ENCODE measurements at regions not wholly inside any gene's neighbourhood (a gene's known extent, or its start where the extent isn't known, plus 50 kb on each side); places are given as distances from the start of the nearest gene placed in this dataset.

DNA sequence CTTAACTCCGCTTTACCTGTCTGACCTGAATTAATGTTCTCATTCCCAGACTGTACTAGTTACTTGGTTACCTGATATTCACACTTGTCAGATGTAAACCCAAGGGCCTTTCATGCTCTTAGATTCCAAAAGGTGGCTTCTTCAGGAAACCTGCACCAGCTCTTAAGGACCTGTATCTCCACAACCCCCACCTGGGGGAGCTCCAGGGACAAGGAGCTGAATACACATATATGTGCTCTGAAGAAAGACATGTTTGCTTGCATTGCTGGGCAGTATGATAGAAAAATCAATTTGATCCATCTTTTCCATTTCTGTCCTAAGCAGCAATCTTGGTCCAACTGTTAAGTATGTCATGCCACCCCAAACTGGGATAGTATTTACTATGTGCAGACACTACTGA is 64.8 kb upstream of the POU3F2 start:
- CTCF ChIA-PET = interaction anchor here (0.7 to 1.2 kb wide), 2 partner anchors 350 to 351 kb away, joined by 4 to 7 read pairs; no protein-coding TSS in a partner anchor

DNA sequence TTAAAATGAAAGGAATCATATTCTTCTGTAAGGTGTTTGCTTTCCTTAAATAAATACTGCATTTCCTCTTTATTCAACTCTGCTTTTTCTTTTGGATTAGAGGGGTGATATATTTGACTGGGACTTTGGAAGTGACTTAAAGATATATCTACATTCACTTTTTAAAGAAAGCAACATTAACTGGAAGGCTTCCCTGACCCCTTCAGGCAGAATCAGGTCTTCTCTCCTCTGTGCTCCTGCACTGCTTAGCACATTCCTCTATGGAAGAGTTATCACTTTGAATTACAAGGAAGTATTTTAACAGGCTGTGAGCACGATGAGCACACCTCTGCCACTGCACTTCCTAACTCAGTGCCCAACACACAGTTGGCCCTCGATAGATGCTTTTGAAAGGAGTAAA is 59.2 kb upstream of the POU3F2 start:
- ChIA-PET SMC1A (ENCODE audit: uncharacterized antibody, unreplicated experiment) (no interaction called here), CTCF (no interaction called here), RAD21 (ENCODE audit: unreplicated experiment) (no interaction called here), POLR2A (no interaction called here)
- FAIRE-seq (no peak), ATAC-seq (no peak), DNase-seq (ENCODE audit: low read depth, low spot score) (no peak)
- H3K9me3 ChIP-seq (replicated peaks; ENCODE audit: control insufficient read depth, insufficient read depth, low read length) = no peaks in the 10 kb centered on the region
- BruUV-seq (replicated peaks) = no TSS peak
- no peak overlapping the region for H3K9ac ChIP-seq (ENCODE audit: control insufficient read depth, insufficient read depth, low read length)
- H3K79me2 ChIP-seq (ENCODE audit: control insufficient read depth, insufficient read depth, low read length) = no peaks in the 10 kb centered on the region
- H2AFZ ChIP-seq (ENCODE audit: control insufficient read depth, low read depth, low read length) = no peak overlapping the region
- in situ Hi-C loops (cut with MboI) = no loop called here
- intact Hi-C loops (cut with micrococcal nuclease; ENCODE audit: unreplicated experiment) = loop anchor here (5.0 kb wide), 1 partner anchor 62 kb away; no protein-coding TSS in a partner anchor
- peaks cover 7% of the 10 kb centered on the region for H3K4me1 ChIP-seq (ENCODE audit: control insufficient read depth, insufficient read depth, low read length)
- H3K27ac ChIP-seq (ENCODE audit: control insufficient read depth, insufficient read depth) = no peak overlapping the region
- WGBS (ENCODE audit: insufficient coverage, insufficient replicate concordance, low lambda C conversion rate, missing lambda C conversion rate) = 29% methylated on average over 2 of the region's 2 CpGs
- H3K4me2 ChIP-seq (ENCODE audit: control insufficient read depth, insufficient read depth) = no peak overlapping the region
- no peak overlapping the region for H3K4me3 ChIP-seq
- H3K36me3 ChIP-seq (ENCODE audit: control insufficient read depth in 2 of 2, insufficient read depth in 2 of 2, low read length in 1 of 2) = no peaks in the 10 kb centered on the region
- H4K20me1 ChIP-seq (ENCODE audit: control insufficient read depth, insufficient read depth) = no peaks in the 10 kb centered on the region
- no peaks in the 10 kb centered on the region; a peak in 1 of 4 replicates for H3K27me3 ChIP-seq (replicated peaks in 1 of 2; ENCODE audit: control insufficient read depth in 2 of 2, insufficient read depth in 2 of 2, low read length in 1 of 2)
- no peak for TF ChIP-seq RAD51 (IDR thresholded peaks at IDR 0.05)
- no peak for TF ChIP-seq MYC (IDR thresholded peaks at IDR 0.05; ENCODE audit: insufficient read depth, insufficient read length, insufficient replicate concordance, low read length, severe bottlenecking)
- no peak for TF ChIP-seq HCFC1 (IDR thresholded peaks at IDR 0.05; ENCODE audit: low read length)
- no peak for TF ChIP-seq RAD21 (IDR thresholded peaks at IDR 0.05; ENCODE audit: insufficient read depth, low read depth, low read length)
- no peak for TF ChIP-seq KLF5 (IDR thresholded peaks at IDR 0.05; ENCODE audit: partially characterized antibody)
- TF ChIP-seq, protein P1, sequence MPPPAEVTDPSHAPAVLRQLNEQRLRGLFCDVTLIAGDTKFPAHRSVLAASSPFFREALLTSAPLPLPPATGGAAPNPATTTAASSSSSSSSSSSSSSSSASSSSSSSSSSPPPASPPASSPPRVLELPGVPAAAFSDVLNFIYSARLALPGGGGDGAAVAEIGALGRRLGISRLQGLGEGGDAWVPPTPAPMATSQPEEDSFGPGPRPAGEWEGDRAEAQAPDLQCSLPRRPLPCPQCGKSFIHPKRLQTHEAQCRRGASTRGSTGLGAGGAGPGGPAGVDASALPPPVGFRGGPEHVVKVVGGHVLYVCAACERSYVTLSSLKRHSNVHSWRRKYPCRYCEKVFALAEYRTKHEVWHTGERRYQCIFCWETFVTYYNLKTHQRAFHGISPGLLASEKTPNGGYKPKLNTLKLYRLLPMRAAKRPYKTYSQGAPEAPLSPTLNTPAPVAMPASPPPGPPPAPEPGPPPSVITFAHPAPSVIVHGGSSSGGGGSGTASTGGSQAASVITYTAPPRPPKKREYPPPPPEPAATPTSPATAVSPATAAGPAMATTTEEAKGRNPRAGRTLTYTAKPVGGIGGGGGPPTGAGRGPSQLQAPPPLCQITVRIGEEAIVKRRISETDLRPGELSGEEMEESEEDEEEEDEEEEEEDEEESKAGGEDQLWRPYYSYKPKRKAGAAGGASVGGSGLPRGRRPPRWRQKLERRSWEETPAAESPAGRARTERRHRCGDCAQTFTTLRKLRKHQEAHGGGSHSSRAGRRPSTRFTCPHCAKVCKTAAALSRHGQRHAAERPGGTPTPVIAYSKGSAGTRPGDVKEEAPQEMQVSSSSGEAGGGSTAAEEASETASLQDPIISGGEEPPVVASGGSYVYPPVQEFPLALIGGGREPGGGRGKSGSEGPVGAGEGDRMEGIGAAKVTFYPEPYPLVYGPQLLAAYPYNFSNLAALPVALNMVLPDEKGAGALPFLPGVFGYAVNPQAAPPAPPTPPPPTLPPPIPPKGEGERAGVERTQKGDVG (CRISPR knock-in tag; IDR thresholded peaks at IDR 0.05) = no peak
- TF ChIP-seq FOXK2 (IDR thresholded peaks at IDR 0.05) = no peak
- no peak for TF ChIP-seq NFYB (IDR thresholded peaks at IDR 0.05; ENCODE audit: insufficient read depth, low read depth, low read length)

More for the DNA sequence above, 64.8 kb upstream of the POU3F2 start:
- in situ Hi-C loops (cut with MboI) (no loop called here), intact Hi-C loops (cut with micrococcal nuclease; ENCODE audit: unreplicated experiment) (loop anchor here (2.0 kb wide), 1 partner anchor 77 kb away; no protein-coding TSS in a partner anchor)
- no peak for DNase-seq (ENCODE audit: low read depth, low spot score)
- ChIA-PET RAD21 (ENCODE audit: unreplicated experiment) (no interaction called here), POLR2A (no interaction called here), SMC1A (ENCODE audit: uncharacterized antibody, unreplicated experiment) (interaction anchor here (0.7 to 1.0 kb wide), 2 partner anchors 17 to 350 kb away, joined by 3 to 4 read pairs; no protein-coding TSS in a partner anchor)
- Histone ChIP-seq H3K4me1 (ENCODE audit: control insufficient read depth, insufficient read depth, low read length) (no peaks in the 10 kb centered on the region), H3K27me3 (replicated peaks in 1 of 2; ENCODE audit: control insufficient read depth in 2 of 2, insufficient read depth in 2 of 2, low read length in 1 of 2) (no peaks in the 10 kb centered on the region), H3K36me3 (ENCODE audit: control insufficient read depth in 2 of 2, insufficient read depth in 2 of 2, low read length in 1 of 2) (no peaks in the 10 kb centered on the region), H2AFZ (ENCODE audit: control insufficient read depth, low read depth, low read length) (no peak overlapping the region), H3K27ac (ENCODE audit: control insufficient read depth, insufficient read depth) (no peak overlapping the region), H3K4me3 (no peak overlapping the region), H3K4me2 (ENCODE audit: control insufficient read depth, insufficient read depth) (no peak overlapping the region), H3K79me2 (ENCODE audit: control insufficient read depth, insufficient read depth, low read length) (no peaks in the 10 kb centered on the region), H3K9ac (ENCODE audit: control insufficient read depth, insufficient read depth, low read length) (no peak overlapping the region), H4K20me1 (ENCODE audit: control insufficient read depth, insufficient read depth) (no peaks in the 10 kb centered on the region), H3K9me3 (replicated peaks; ENCODE audit: control insufficient read depth, insufficient read depth, low read length) (no peaks in the 10 kb centered on the region)
- TF ChIP-seq ZNF384 (IDR thresholded peaks at IDR 0.05; ENCODE audit: borderline replicate concordance, low read depth, low read length) (no peak), SMC3 (IDR thresholded peaks at IDR 0.05; ENCODE audit: borderline replicate concordance, low read length) (peak; percentile 31; the same call in 1 of the 2 replicates), RAD21 (IDR thresholded peaks at IDR 0.05; ENCODE audit: insufficient read depth, low read depth, low read length) (peak; percentile 41; the same call in 1 of the 2 replicates)
- TF ChIP-seq, protein P2, sequence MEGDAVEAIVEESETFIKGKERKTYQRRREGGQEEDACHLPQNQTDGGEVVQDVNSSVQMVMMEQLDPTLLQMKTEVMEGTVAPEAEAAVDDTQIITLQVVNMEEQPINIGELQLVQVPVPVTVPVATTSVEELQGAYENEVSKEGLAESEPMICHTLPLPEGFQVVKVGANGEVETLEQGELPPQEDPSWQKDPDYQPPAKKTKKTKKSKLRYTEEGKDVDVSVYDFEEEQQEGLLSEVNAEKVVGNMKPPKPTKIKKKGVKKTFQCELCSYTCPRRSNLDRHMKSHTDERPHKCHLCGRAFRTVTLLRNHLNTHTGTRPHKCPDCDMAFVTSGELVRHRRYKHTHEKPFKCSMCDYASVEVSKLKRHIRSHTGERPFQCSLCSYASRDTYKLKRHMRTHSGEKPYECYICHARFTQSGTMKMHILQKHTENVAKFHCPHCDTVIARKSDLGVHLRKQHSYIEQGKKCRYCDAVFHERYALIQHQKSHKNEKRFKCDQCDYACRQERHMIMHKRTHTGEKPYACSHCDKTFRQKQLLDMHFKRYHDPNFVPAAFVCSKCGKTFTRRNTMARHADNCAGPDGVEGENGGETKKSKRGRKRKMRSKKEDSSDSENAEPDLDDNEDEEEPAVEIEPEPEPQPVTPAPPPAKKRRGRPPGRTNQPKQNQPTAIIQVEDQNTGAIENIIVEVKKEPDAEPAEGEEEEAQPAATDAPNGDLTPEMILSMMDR (IDR thresholded peaks at IDR 0.05 in 2 of 3, conservative IDR thresholded peaks at IDR 0.05 in 1 of 3; ENCODE audit: control insufficient read depth in 2 of 3, extremely low read depth in 1 of 3, insufficient read depth in 1 of 3, low read depth in 3 of 3, low read length in 3 of 3) = peak; percentile 14 to 25 (median 25); a peak in 2 of 6 replicates
- FAIRE-seq = no peak
- no TSS peak for BruUV-seq (replicated peaks)
- 58% methylated on average over 1 of the region's 1 CpG for WGBS (ENCODE audit: insufficient coverage, insufficient replicate concordance, low lambda C conversion rate, missing lambda C conversion rate)
- peak; percentile 61 for ATAC-seq

All from GM12878 (cell line).